SK-N-SH (cell line): ENCODE measurements at regions not wholly inside any gene's neighbourhood (a gene's known extent, or its start where the extent isn't known, plus 50 kb on each side); places are given as distances from the start of the nearest gene placed in this dataset.

Experiments used
- CTCF ChIA-PET: fragments of 300-600, 350-600 bp; formaldehyde crosslinking; extraction: SDS; loops from one replicate; lab custom pipeline; 2021; lab: Yijun Ruan, JAX
- POLR2A ChIA-PET: fragments of 350-600 bp; sonication (Branson Sonifier 250); formaldehyde crosslinking; extraction: SDS; loops from one replicate; lab custom pipeline; 2020; ENCODE audit warnings: antibody characterized with exemption, inconsistent platforms; lab: Yijun Ruan, JAX
- DNase-seq: peaks from one replicate; pipeline ENCODE4 v3.0.0; 2012
- H2AFZ ChIP-seq: fragments of 200-600 bp; sonication (generic); 2 replicates; pipeline ENCODE4 v1.8.1; 2016; ENCODE audit warnings: antibody characterized with exemption, mild to moderate bottlenecking, low read depth
- H3F3A ChIP-seq: fragments of 200-600 bp; sonication (generic); replicated peaks from 2 replicates; pipeline ENCODE3; 2016; ENCODE audit warnings: antibody characterized with exemption, mild to moderate bottlenecking; ENCODE audit not compliant: insufficient read depth
- H3K27ac ChIP-seq, 2 experiments: fragments of 200-500 bp in 1 of 2; fragments of 200-600 bp in 1 of 2; sonication (Bioruptor generic) in 1 of 2; sonication (generic), shearing (Covaris generic) in 1 of 2; 2 replicates each; pipeline versions ENCODE4 v1.5.1 to v1.6.1; 2014 to 2016; ENCODE audit warnings: low read depth in 2 of 2, inconsistent platforms in 1 of 2, low read length in 1 of 2, mild to moderate bottlenecking in 1 of 2, mixed read lengths in 1 of 2
- H3K27me3 ChIP-seq: fragments of 200-600 bp; sonication (generic), shearing (Covaris generic); 2 replicates; pipeline ENCODE4 v1.6.1; 2016; ENCODE audit warnings: mixed run types; ENCODE audit not compliant: insufficient read depth
- H3K36me3 ChIP-seq, 2 experiments: fragments of 200-500 bp in 1 of 2; fragments of 200-600 bp in 1 of 2; sonication (Bioruptor generic) in 1 of 2; sonication (generic) in 1 of 2; replicated peaks in 1 of 2; 2 replicates each; pipeline versions ENCODE3 to v1.5.1; 2014 to 2016; ENCODE audit warnings: low read length in 1 of 2, mild to moderate bottlenecking in 1 of 2; ENCODE audit not compliant: insufficient read depth in 2 of 2, control insufficient read depth in 1 of 2
- H3K4me1 ChIP-seq, 2 experiments: fragments of 200-500 bp in 1 of 2; fragments of 200-600 bp in 1 of 2; sonication (Bioruptor generic) in 1 of 2; sonication (generic), shearing (Covaris generic) in 1 of 2; 2 replicates each; pipeline versions ENCODE4 v1.5.1 to v1.6.1; 2014 to 2016; ENCODE audit warnings: low read depth in 1 of 2, low read length in 1 of 2, mixed run types in 1 of 2; ENCODE audit not compliant: insufficient read depth in 2 of 2, control insufficient read depth in 1 of 2
- H3K4me2 ChIP-seq: fragments of 200-600 bp; sonication (generic), shearing (Covaris generic); 2 replicates; pipeline ENCODE4 v1.6.1; 2017; ENCODE audit warnings: mixed run types
- H3K4me3 ChIP-seq, 2 experiments: fragments of 200-500 bp in 1 of 2; fragments of 200-600 bp in 1 of 2; sonication (Bioruptor generic) in 1 of 2; sonication (generic), shearing (Covaris generic) in 1 of 2; 2 replicates each; pipeline versions ENCODE4 v1.5.1 to v1.8.1; 2014 to 2016; ENCODE audit warnings: low read depth in 2 of 2, inconsistent platforms in 1 of 2, low read length in 1 of 2, mild to moderate bottlenecking in 1 of 2, mixed read lengths in 1 of 2, moderate library complexity in 1 of 2
- H3K79me2 ChIP-seq: fragments of 200-600 bp; sonication (generic); 2 replicates; pipeline ENCODE4 v1.8.1; 2017; ENCODE audit warnings: mild to moderate bottlenecking; ENCODE audit not compliant: insufficient read depth
- H3K9ac ChIP-seq: fragments of 200-600 bp; sonication (generic); 2 replicates; pipeline ENCODE4 v1.6.1; 2017; ENCODE audit warnings: mixed run types
- H3K9me2 ChIP-seq: fragments of 200-600 bp; sonication (generic); 2 replicates; pipeline ENCODE4 v1.6.1; 2017; ENCODE audit warnings: mixed run types
- H3K9me3 ChIP-seq: fragments of 200-600 bp; sonication (generic); 2 replicates; pipeline ENCODE4 v1.6.1; 2017; ENCODE audit warnings: mixed run types, mild to moderate bottlenecking, moderate library complexity
- H4K20me1 ChIP-seq: fragments of 200-600 bp; sonication (generic); 2 replicates; pipeline ENCODE4 v1.6.1; 2017; ENCODE audit warnings: mild to moderate bottlenecking, mixed run types; ENCODE audit not compliant: insufficient read depth
- ELF1 ChIP-seq: IDR thresholded peaks from 2 replicates; pipeline ENCODE4 v1.4.0; 2012
- EP300 ChIP-seq, 2 experiments: IDR thresholded peaks; 2 replicates each; pipeline versions ENCODE4 v1.4.0 to v1.6.1; 2012; ENCODE audit warnings: borderline replicate concordance in 1 of 2, low read depth in 1 of 2, low read length in 1 of 2
- EZH2phosphoT487 ChIP-seq: fragments of 200-600 bp; sonication (generic); IDR thresholded peaks from 2 replicates; pipeline ENCODE4 v1.6.1; 2017; ENCODE audit warnings: low read depth, mixed run types, mild to moderate bottlenecking, antibody characterized with exemption, moderate library complexity, borderline replicate concordance
- FOSL2 ChIP-seq: IDR thresholded peaks from 2 replicates; pipeline ENCODE4 v1.4.0; 2012; ENCODE audit warnings: low read depth, mild to moderate bottlenecking, moderate library complexity, borderline replicate concordance
- FOXM1 ChIP-seq: IDR thresholded peaks from 2 replicates; pipeline ENCODE4 v1.4.0; 2012; ENCODE audit warnings: low read depth, mild to moderate bottlenecking
- MAX ChIP-seq: IDR thresholded peaks from 2 replicates; pipeline ENCODE4 v1.4.0; 2012; ENCODE audit warnings: low read depth
- MEF2A ChIP-seq: IDR thresholded peaks from 2 replicates; pipeline ENCODE4 v1.4.0; 2012; ENCODE audit warnings: low read depth, borderline replicate concordance
- NFIC ChIP-seq: IDR thresholded peaks from 2 replicates; pipeline ENCODE4 v1.4.0; 2012; ENCODE audit warnings: borderline replicate concordance
- NRF1 ChIP-seq: IDR thresholded peaks from 2 replicates; pipeline ENCODE4 v1.6.1; 2012; ENCODE audit warnings: low read depth, mild to moderate bottlenecking, low read length
- POLR2AphosphoS5 ChIP-seq: IDR thresholded peaks from 2 replicates; pipeline ENCODE4 v1.6.1; 2012; ENCODE audit warnings: low read depth, low read length
- RCOR1 ChIP-seq: fragments of 150-350 bp; IDR thresholded peaks from 2 replicates; pipeline ENCODE4 v1.6.1; 2017; ENCODE audit warnings: antibody characterized with exemption, low read length
- REST ChIP-seq: IDR thresholded peaks from 2 replicates; pipeline ENCODE4 v1.6.1; 2012; ENCODE audit warnings: mild to moderate bottlenecking, low read depth, low read length, moderate library complexity
- RFX5 ChIP-seq: IDR thresholded peaks from 2 replicates; pipeline ENCODE4 v1.6.1; 2012; ENCODE audit warnings: mild to moderate bottlenecking, improper control_type of control experiment, low read length
- RXRA ChIP-seq: IDR thresholded peaks from 2 replicates; pipeline ENCODE4 v1.4.0; 2012; ENCODE audit warnings: low read depth, mild to moderate bottlenecking, borderline replicate concordance
- SMC3 ChIP-seq: IDR thresholded peaks from 2 replicates; pipeline ENCODE4 v1.6.1; 2012; ENCODE audit warnings: low read depth, low read length, improper control_type of control experiment
- TAF1 ChIP-seq: IDR thresholded peaks from 2 replicates; pipeline ENCODE4 v1.6.1; 2012; ENCODE audit warnings: low read depth, mild to moderate bottlenecking, low read length, moderate library complexity, borderline replicate concordance
- USF1 ChIP-seq: IDR thresholded peaks from 2 replicates; pipeline ENCODE4 v1.4.0; 2012; ENCODE audit warnings: low read depth, borderline replicate concordance
- ZBTB33 ChIP-seq: IDR thresholded peaks from 2 replicates; pipeline ENCODE4 v1.4.0; 2012; ENCODE audit warnings: low read depth, borderline replicate concordance
- WGBS: methylation state at CpG from one replicate; pipeline ENCODE4 v1.1.6; 2017; ENCODE audit warnings: low lambda C conversion rate; 5-methylcytosine and 5-hydroxymethylcytosine counted together

GRCh38 chr16:49947907-49948678, 76.9 kb upstream of the CNEP1R1 start:
- Histone ChIP-seq H3K4me3 (no peak overlapping the region), H3K27me3 (no peaks in the 10 kb centered on the region), H3K9me2 (no peaks in the 10 kb centered on the region), H3K9me3 (no peaks in the 10 kb centered on the region), H2AFZ (no peak overlapping the region), H3F3A (no peaks in the 10 kb centered on the region), H3K9ac (no peak overlapping the region), H3K4me1 (no peaks in the 10 kb centered on the region), H3K4me2 (no peak overlapping the region), H4K20me1 (no peaks in the 10 kb centered on the region), H3K79me2 (no peaks in the 10 kb centered on the region), H3K27ac (no peak overlapping the region), H3K36me3 (no peaks in the 10 kb centered on the region)
- TF ChIP-seq RCOR1 = no peak
- no peak for TF ChIP-seq EP300 (IDR thresholded peaks at IDR 0.05; ENCODE audit: borderline replicate concordance in 1 of 2, low read depth in 1 of 2, low read length in 1 of 2)
- TF ChIP-seq MEF2A = no peak
- no peak for TF ChIP-seq TAF1
- no peak for TF ChIP-seq POLR2AphosphoS5
- no peak for TF ChIP-seq RFX5
- no peak for TF ChIP-seq ELF1
- TF ChIP-seq MAX = no peak
- no peak for TF ChIP-seq EZH2phosphoT487
- no peak for TF ChIP-seq RXRA
- no peak for TF ChIP-seq NRF1
- TF ChIP-seq SMC3 = no peak
- TF ChIP-seq FOXM1 = no peak
- no peak for TF ChIP-seq ZBTB33
- TF ChIP-seq NFIC = no peak
- TF ChIP-seq REST = no peak
- no peak for TF ChIP-seq USF1
- TF ChIP-seq FOSL2 = no peak
- DNase-seq = no peak
- CTCF ChIA-PET = interaction anchor here (0.7 kb wide), 1 partner anchor 10 kb away, joined by 3 read pairs; no protein-coding TSS in a partner anchor
- WGBS = 43% methylated on average over 7 of the region's 7 CpGs
- POLR2A ChIA-PET = no interaction called here
